Skeletal muscle satellite cell (primary cell): ENCODE measurements at regions not wholly inside any gene's neighbourhood (a gene's known extent, or its start where the extent isn't known, plus 50 kb on each side); places are given as distances from the start of the nearest gene placed in this dataset.

Source experiments
- H3K27me3 ChIP-seq: 2 replicates; pipeline ENCODE4 v1.7.0; 2013; ENCODE audit warnings: low read length; ENCODE audit not compliant: control insufficient read depth, insufficient read depth
- H3K36me3 ChIP-seq: 2 replicates; pipeline ENCODE4 v1.7.0; 2013; ENCODE audit warnings: mild to moderate bottlenecking, control low read depth, low read length; ENCODE audit not compliant: insufficient read depth
- H3K4me1 ChIP-seq: 2 replicates; pipeline ENCODE4 v1.7.0; 2013; ENCODE audit warnings: low read length; ENCODE audit not compliant: control insufficient read depth, insufficient read depth
- H3K4me2 ChIP-seq: 2 replicates; pipeline ENCODE4 v1.7.0; 2013; ENCODE audit warnings: mild to moderate bottlenecking, low read length
- H3K4me3 ChIP-seq: 2 replicates; pipeline ENCODE4 v1.7.0; 2013; ENCODE audit warnings: low read length
- H3K9ac ChIP-seq: 2 replicates; pipeline ENCODE4 v1.7.0; 2013; ENCODE audit warnings: mild to moderate bottlenecking, low read depth, low read length, moderate library complexity
- H3K9me3 ChIP-seq: replicated peaks from 2 replicates; pipeline ENCODE4 v1.7.0; 2013; ENCODE audit warnings: mild to moderate bottlenecking, control low read depth, low read length

DNA sequence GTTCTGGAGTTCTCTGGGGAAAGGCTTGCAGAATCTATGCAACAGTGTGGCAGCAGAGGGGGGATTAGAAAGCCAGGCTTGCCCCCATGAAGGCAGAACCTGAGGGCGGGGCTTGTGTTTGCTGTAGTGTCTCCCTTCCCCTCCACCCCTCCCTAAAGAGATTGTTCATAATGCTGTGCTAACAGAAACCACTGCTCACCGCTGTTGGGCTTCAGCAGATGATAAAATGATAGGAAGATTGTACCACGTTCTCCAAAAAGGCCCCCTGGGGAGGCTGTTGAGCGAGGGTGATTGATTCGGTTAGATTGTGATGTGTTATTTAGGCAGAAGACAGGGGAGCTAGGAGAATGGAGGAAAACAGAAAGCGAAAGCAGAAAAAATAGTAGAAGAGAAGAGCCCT lies 215.2 kb upstream of the NCAM1 start:
- no peaks in the 10 kb centered on the region for H3K36me3 ChIP-seq
- no peak overlapping the region for H3K4me2 ChIP-seq
- H3K9me3 ChIP-seq = no peaks in the 10 kb centered on the region
- no peak overlapping the region for H3K9ac ChIP-seq
- peaks cover 22% of the 10 kb centered on the region for H3K27me3 ChIP-seq
- H3K4me1 ChIP-seq = no peaks in the 10 kb centered on the region
- no peak overlapping the region for H3K4me3 ChIP-seq

GRCh38 chr11:112748252-112748651 lies 213.0 kb upstream of the NCAM1 start:
- no peak overlapping the region for H3K9ac ChIP-seq
- H3K4me3 ChIP-seq = no peak overlapping the region
- H3K36me3 ChIP-seq = no peaks in the 10 kb centered on the region
- H3K4me2 ChIP-seq = no peak overlapping the region
- no peaks in the 10 kb centered on the region for H3K9me3 ChIP-seq
- no peaks in the 10 kb centered on the region for H3K4me1 ChIP-seq
- H3K27me3 ChIP-seq = peaks cover 9% of the 10 kb centered on the region

GRCh38 chr11:112748713-112749543 lies 212.3 kb upstream of the NCAM1 start:
- H3K27me3 ChIP-seq = peaks cover 7% of the 10 kb centered on the region
- no peak overlapping the region for H3K4me2 ChIP-seq
- H3K9me3 ChIP-seq = no peaks in the 10 kb centered on the region
- no peaks in the 10 kb centered on the region for H3K36me3 ChIP-seq
- H3K4me1 ChIP-seq = no peaks in the 10 kb centered on the region
- no peak overlapping the region for H3K4me3 ChIP-seq
- no peak overlapping the region for H3K9ac ChIP-seq

DNA sequence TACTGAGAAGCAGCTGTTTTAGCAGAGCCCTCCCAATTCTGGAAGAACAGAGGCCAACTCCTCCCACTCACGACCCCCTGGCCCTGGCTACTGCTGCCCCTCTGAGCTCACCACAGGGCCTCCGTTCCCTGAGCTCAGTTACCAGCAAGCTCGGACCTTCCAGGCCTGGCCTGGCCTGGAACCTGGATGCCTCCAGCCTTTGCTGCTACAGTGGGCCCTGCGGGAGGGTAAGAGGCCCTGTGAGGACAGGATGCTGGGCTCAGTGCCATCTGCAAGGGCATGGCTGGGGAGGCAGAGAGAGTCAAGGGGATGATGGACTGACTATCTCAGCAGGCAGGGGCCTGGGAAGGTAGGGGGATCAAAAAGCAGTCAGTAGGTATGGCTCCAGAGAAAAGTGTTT lies 209.9 kb upstream of the NCAM1 start:
- Histone ChIP-seq H3K9me3 (no peaks in the 10 kb centered on the region), H3K4me1 (no peaks in the 10 kb centered on the region)

DNA sequence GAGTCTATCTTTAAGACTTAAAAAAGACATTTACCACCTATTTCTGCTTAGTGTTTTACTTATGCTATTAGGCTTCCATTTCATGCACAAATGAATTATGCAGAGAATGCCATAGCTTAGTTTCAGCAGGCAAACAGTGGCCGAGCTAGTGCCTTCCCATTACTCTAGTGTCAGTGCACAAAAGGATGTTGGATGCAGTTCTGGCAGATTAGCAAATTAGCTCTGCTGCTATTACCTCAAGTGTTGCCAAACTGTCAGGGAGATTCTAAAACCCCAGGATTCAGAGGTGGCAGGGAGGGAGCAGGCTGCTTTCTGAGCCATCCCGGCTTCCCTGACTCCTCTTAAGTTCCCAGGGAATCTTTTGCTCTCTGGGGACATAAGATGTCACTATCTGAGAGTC lies 209.4 kb upstream of the NCAM1 start:
- Histone ChIP-seq H3K27me3 (peaks cover 4% of the 10 kb centered on the region), H3K36me3 (no peaks in the 10 kb centered on the region), H3K4me3 (no peak overlapping the region), H3K4me1 (peaks cover 1% of the 10 kb centered on the region), H3K4me2 (no peak overlapping the region), H3K9ac (no peak overlapping the region), H3K9me3 (no peaks in the 10 kb centered on the region)

More for the DNA sequence above, 209.9 kb upstream of the NCAM1 start:
- no peak overlapping the region for H3K4me3 ChIP-seq
- no peaks in the 10 kb centered on the region for H3K36me3 ChIP-seq
- no peak overlapping the region for H3K9ac ChIP-seq
- H3K4me2 ChIP-seq = no peak overlapping the region
- H3K27me3 ChIP-seq = peaks cover 7% of the 10 kb centered on the region

DNA sequence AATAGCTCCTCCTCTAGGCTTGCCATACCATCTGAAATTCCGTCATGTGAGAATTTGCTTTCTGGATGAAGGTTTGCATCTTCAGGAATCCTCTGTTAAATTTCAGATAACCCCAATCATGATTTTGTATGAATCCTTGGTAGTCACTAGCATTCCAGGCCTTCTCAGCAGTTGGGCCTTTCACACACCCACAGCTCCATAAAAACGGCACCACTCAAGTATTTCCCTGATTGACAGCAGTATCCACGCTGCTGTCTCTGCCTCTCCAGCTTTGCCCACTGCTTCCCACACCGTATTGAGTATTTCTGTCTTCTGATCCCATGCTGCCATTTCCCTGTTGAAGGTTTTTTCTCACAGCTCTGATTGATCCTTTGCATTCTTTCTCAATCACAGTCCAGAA lies 208.7 kb upstream of the NCAM1 start:
- H3K36me3 ChIP-seq = no peaks in the 10 kb centered on the region
- H3K4me2 ChIP-seq = no peak overlapping the region
- peaks cover 9% of the 10 kb centered on the region for H3K4me1 ChIP-seq
- H3K27me3 ChIP-seq = peaks cover 4% of the 10 kb centered on the region
- H3K9ac ChIP-seq = no peak overlapping the region
- no peaks in the 10 kb centered on the region for H3K9me3 ChIP-seq
- H3K4me3 ChIP-seq = no peak overlapping the region

DNA sequence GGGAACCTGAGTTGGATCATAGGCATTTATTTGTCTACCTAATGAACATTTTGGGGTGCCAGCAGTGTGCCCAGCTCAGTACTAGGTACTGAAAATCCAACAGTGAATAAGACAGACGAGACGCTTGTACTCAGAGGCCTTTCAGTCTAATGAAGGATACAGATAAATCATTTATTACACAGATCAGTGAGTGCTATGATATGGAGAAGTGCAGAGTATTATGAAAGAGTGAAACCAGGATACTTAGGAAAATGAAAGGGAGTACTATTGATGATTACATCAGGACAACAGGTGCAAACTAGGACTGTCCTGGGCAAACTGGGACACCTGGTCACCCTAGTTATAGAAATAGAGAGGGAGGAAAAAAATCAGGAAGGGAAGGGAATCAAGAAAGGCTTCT lies 207.5 kb upstream of the NCAM1 start:
- Histone ChIP-seq H3K4me1 (peaks cover 12% of the 10 kb centered on the region), H3K27me3 (peaks cover 4% of the 10 kb centered on the region), H3K4me3 (no peak overlapping the region), H3K4me2 (no peak overlapping the region), H3K36me3 (no peaks in the 10 kb centered on the region), H3K9ac (no peak overlapping the region), H3K9me3 (no peaks in the 10 kb centered on the region)

DNA sequence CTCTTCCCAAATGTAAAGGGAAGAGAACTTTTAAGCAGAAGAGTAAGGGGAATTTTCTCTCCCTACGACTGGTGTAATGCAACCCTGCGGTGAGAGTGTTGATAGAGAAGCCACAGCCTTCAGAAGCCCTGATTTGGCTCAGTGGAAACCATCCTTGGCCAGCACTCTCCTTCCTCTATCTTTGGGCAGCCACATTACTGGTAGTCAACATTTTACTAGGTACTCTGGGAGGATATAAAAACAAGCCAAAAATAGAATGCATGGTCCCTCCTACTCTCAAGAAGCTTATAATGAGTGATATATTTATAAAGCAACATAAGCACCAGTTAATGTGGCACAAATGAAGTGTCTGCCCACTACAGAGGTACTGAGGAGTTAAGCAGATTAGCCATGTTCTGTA lies 201.8 kb upstream of the NCAM1 start:
- no peak overlapping the region for H3K9ac ChIP-seq
- peaks cover 12% of the 10 kb centered on the region for H3K4me1 ChIP-seq

DNA sequence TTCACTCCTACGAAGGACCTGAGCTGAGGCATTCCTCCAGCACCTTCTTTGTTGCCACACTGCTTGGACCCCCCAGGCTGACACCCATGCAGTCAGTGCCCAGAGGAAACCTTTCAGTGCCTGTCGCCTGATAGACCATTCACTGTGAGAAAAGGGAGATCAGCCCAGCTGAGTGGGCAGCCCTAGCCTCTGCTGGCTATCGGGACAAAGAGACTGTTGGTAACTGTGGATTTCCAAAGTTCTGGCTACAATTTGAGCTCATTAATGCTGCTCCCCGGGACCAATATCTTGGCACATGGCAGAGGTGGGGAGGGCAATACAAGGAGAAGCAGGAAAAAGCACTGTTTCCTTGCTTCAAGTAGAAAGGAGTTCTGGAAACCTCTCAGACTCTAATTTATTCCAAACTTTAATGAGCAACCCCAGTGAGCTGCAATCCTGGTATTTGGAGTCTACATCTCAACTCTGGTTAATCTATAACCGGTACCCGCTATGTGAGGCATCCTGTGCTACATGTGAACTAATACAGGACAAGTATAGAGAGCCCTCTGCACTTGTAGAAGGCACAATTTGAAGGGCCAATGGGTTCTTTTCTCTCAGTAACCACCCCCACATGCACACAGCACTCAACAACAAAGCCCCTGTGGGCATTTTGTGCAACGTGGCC lies 200.7 kb upstream of the NCAM1 start:
- Histone ChIP-seq H3K9me3 (no peaks in the 10 kb centered on the region), H3K9ac (no peak overlapping the region), H3K27me3 (no peaks in the 10 kb centered on the region), H3K36me3 (no peaks in the 10 kb centered on the region), H3K4me1 (peaks cover 12% of the 10 kb centered on the region), H3K4me3 (no peak overlapping the region), H3K4me2 (no peak overlapping the region)

More for the DNA sequence above, 201.8 kb upstream of the NCAM1 start:
- H3K36me3 ChIP-seq = no peaks in the 10 kb centered on the region
- no peaks in the 10 kb centered on the region for H3K27me3 ChIP-seq
- H3K9me3 ChIP-seq = no peaks in the 10 kb centered on the region
- no peak overlapping the region for H3K4me2 ChIP-seq
- no peak overlapping the region for H3K4me3 ChIP-seq

- H3K9me3 ChIP-seq = no peaks in the 10 kb centered on the region
- no peak overlapping the region for H3K4me3 ChIP-seq
- H3K9ac ChIP-seq = no peak overlapping the region
- H3K36me3 ChIP-seq = no peaks in the 10 kb centered on the region
- no peaks in the 10 kb centered on the region for H3K27me3 ChIP-seq
- no peak overlapping the region for H3K4me2 ChIP-seq
- peaks cover 7% of the 10 kb centered on the region for H3K4me1 ChIP-seq
Measured at GRCh38 chr11:112761911-112762706, 199.1 kb upstream of the NCAM1 start.

DNA sequence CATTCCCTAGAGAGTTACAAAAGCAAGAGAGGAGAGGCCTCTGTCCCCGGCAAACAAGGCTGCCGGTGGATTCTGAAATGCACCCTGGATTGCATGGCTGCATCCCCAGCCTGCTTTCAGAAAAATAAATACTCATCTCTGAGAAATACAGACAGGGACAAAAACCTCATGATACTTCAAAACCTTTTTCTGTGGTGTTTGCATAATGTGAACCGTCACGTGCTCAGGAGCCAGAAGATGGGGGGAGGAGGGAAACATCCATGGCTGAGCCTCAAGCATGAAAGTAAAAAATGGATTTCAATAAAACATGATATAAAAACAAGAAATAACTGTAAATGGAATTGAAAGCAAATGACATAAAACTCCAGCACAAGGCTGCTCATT lies 198.5 kb upstream of the NCAM1 start:
- Histone ChIP-seq H3K4me2 (no peak overlapping the region), H3K4me3 (no peak overlapping the region), H3K9me3 (no peaks in the 10 kb centered on the region), H3K36me3 (no peaks in the 10 kb centered on the region), H3K27me3 (no peaks in the 10 kb centered on the region), H3K4me1 (peaks cover 1% of the 10 kb centered on the region), H3K9ac (no peak overlapping the region)
